Naive thymus-derived CD4-positive, alpha-beta T cell (primary cell): ENCODE measurements at regions not wholly inside any gene's neighbourhood (a gene's known extent, or its start where the extent isn't known, plus 50 kb on each side); places are given as distances from the start of the nearest gene placed in this dataset.
A peak's percentile ranks its signal among the peaks of the same experiment; 100 is the strongest.

Experiments
- ATAC-seq: fragments of 150-1000 bp; cut with Tn5 transposase; 2 replicates; pipeline ENCODE4 v1.10.0; 2021; ENCODE audit warnings: mild to moderate bottlenecking, moderate library complexity
- CTCF ChIA-PET: fragments of 350-600 bp; sonication (Branson Sonifier 250); formaldehyde crosslinking; loops from one replicate; lab custom pipeline; 2021; ENCODE audit warnings: antibody characterized with exemption; lab: Charles Lee
- POLR2A ChIA-PET: fragments of 350-600 bp; sonication (Branson Sonifier 250); formaldehyde crosslinking; loops from one replicate; lab custom pipeline; 2021; ENCODE audit warnings: antibody characterized with exemption, inconsistent platforms; lab: Charles Lee
- DNase-seq, 9 donors: peaks; one replicate each; pipeline versions ENCODE4 v3.0.0 to v3.0.0-alpha.2; 2020 to 2022; ENCODE audit warnings: mixed read lengths in 1 of 9
- H3K27ac ChIP-seq: one replicate; pipeline ENCODE4 v1.7.0; 2013; ENCODE audit warnings: mild to moderate bottlenecking, low read depth, low read length, moderate library complexity
- H3K27me3 ChIP-seq, 2 donors: one replicate each; pipeline ENCODE4 v1.7.0; 2013; ENCODE audit warnings: low read length in 2 of 2, mild to moderate bottlenecking in 2 of 2, moderate library complexity in 2 of 2; ENCODE audit not compliant: control insufficient read depth in 2 of 2, insufficient read depth in 2 of 2
- H3K36me3 ChIP-seq, 3 experiments: 1 replicate in 2 of 3; 2 replicates in 1 of 3; pipeline ENCODE4 v1.7.0; 2013; ENCODE audit warnings: low read length in 3 of 3, mild to moderate bottlenecking in 3 of 3, moderate library complexity in 1 of 3; ENCODE audit not compliant: insufficient read depth in 3 of 3, control insufficient read depth in 2 of 3
- H3K4me1 ChIP-seq, 2 donors: one replicate each; pipeline ENCODE4 v1.7.0; 2013; ENCODE audit warnings: low read length in 2 of 2, mild to moderate bottlenecking in 2 of 2, moderate library complexity in 1 of 2; ENCODE audit not compliant: control insufficient read depth in 2 of 2, insufficient read depth in 2 of 2
- H3K4me3 ChIP-seq: 2 replicates; pipeline ENCODE4 v1.7.0; 2013; ENCODE audit warnings: mild to moderate bottlenecking, low read length
- H3K9me3 ChIP-seq, 3 experiments: 1 replicate in 2 of 3; 2 replicates in 1 of 3; pipeline ENCODE4 v1.7.0; 2013; ENCODE audit warnings: low read length in 3 of 3; ENCODE audit not compliant: control insufficient read depth in 2 of 3
- H3K27ac Mint-ChIP-seq, 9 donors: one replicate each; pipeline ENCODE4 v1.8.0; 2020 to 2022; ENCODE audit warnings: mixed read lengths in 9 of 9, mild to moderate bottlenecking in 8 of 9, moderate library complexity in 5 of 9, inconsistent platforms in 2 of 9
- H3K27me3 Mint-ChIP-seq, 5 donors: one replicate each; pipeline ENCODE4 v1.8.0; 2021 to 2022; ENCODE audit warnings: mixed read lengths in 5 of 5, mild to moderate bottlenecking in 1 of 5
- H3K36me3 Mint-ChIP-seq, 5 donors: one replicate each; pipeline ENCODE4 v1.8.0; 2020 to 2022; ENCODE audit warnings: mixed read lengths in 5 of 5, mild to moderate bottlenecking in 3 of 5, inconsistent platforms in 1 of 5
- H3K4me1 Mint-ChIP-seq, 7 donors: one replicate each; pipeline ENCODE4 v1.8.0; 2020 to 2022; ENCODE audit warnings: mixed read lengths in 7 of 7, mild to moderate bottlenecking in 3 of 7, inconsistent platforms in 1 of 7
- H3K4me3 Mint-ChIP-seq, 10 donors: one replicate each; pipeline ENCODE4 v1.8.0; 2020 to 2022; ENCODE audit warnings: mild to moderate bottlenecking in 10 of 10, mixed read lengths in 10 of 10, moderate library complexity in 6 of 10, inconsistent platforms in 2 of 10
- H3K9me3 Mint-ChIP-seq, 11 donors: one replicate each; pipeline ENCODE4 v1.8.0; 2020 to 2022; ENCODE audit warnings: mixed read lengths in 11 of 11, mild to moderate bottlenecking in 4 of 11, inconsistent platforms in 1 of 11, moderate library complexity in 1 of 11
- intact Hi-C, 2 donors: fragments of 100-400 bp; cut with micrococcal nuclease; formaldehyde crosslinking; loops; one replicate each; pipeline ENCODE4 v1.15.1; 2023

DNA sequence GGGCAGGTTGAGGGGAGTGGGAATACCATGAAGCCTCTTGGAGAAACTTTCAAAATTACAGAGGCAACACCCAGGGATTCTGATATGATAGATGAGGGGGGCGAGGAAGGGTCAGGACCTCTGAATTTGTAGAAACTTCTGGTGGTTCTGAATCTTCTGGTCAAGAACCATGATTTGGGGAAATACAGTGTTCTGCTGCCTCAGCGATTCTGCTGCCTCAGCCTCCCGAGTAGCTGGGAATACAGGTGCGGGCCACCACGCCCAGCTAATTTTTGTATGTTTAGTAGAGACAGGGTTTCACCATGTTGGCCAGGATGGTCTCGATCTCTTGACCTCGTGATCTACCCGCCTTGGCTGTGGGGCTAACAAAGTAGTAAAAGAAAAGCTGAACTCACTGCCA, 70.4 kb downstream of the MAGEF1 start:
- intact Hi-C loops: no loop called here
- ChIA-PET CTCF (no interaction called here), POLR2A (no interaction called here)
- no peaks in the 10 kb centered on the region for H3K36me3 Mint-ChIP-seq
- H3K4me3 Mint-ChIP-seq: no peak overlapping the region
- no peak overlapping the region for H3K4me3 ChIP-seq
- peaks cover 3 to 25% of the 10 kb centered on the region in 2 donors for H3K4me1 ChIP-seq
- DNase-seq (no peak), ATAC-seq (no peak)
- no peaks in the 10 kb centered on the region for H3K27me3 Mint-ChIP-seq
- no peaks in the 10 kb centered on the region for H3K36me3 ChIP-seq
- peaks cover 0 to 12% (median 0%) of the 10 kb centered on the region in 7 donors for H3K4me1 Mint-ChIP-seq
- H3K27ac ChIP-seq: no peak overlapping the region
- no peaks in the 10 kb centered on the region for H3K27me3 ChIP-seq
- no peak overlapping the region for H3K27ac Mint-ChIP-seq
- no peaks in the 10 kb centered on the region for H3K9me3 Mint-ChIP-seq
- no peaks in the 10 kb centered on the region for H3K9me3 ChIP-seq

DNA sequence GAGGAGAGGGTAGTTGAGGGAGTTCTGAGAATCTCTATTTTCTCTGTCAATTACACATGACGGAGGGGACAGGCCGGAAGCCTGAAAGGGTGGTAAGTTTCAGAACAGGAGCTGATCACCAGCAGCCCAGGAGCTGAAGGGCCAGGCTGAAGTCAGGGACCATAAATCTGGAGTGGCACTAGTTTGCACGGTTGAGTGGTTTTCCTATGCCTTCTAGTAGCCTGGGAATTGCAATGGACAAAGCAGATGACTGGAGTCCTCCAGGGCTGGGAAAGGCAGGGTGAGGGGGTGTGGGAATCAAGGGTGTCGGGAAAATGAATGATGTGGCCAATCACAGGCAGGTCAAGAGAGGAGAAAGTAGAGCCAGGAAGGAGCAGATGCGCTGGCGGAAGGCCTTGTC, 72.5 kb downstream of the MAGEF1 start:
- POLR2A ChIA-PET: no interaction called here
- intact Hi-C loops: no loop called here
- CTCF ChIA-PET: no interaction called here
- no peaks in the 10 kb centered on the region for H3K36me3 ChIP-seq
- H3K36me3 Mint-ChIP-seq: peaks cover 0 to 3% (median 0%) of the 10 kb centered on the region in 5 donors
- H3K4me1 ChIP-seq: peaks cover 3 to 25% of the 10 kb centered on the region in 2 donors
- H3K9me3 Mint-ChIP-seq: no peaks in the 10 kb centered on the region
- no peak overlapping the region for H3K27ac Mint-ChIP-seq
- no peak overlapping the region for H3K4me3 Mint-ChIP-seq
- ATAC-seq (no peak), DNase-seq (no peak)
- H3K27ac ChIP-seq: no peak overlapping the region
- no peaks in the 10 kb centered on the region for H3K9me3 ChIP-seq
- no peaks in the 10 kb centered on the region for H3K27me3 ChIP-seq
- H3K4me1 Mint-ChIP-seq: peaks cover 5 to 20% (median 6%) of the 10 kb centered on the region in 7 donors
- H3K4me3 ChIP-seq: no peak overlapping the region
- H3K27me3 Mint-ChIP-seq: peaks cover 0 to 5% (median 0%) of the 10 kb centered on the region in 5 donors

DNA sequence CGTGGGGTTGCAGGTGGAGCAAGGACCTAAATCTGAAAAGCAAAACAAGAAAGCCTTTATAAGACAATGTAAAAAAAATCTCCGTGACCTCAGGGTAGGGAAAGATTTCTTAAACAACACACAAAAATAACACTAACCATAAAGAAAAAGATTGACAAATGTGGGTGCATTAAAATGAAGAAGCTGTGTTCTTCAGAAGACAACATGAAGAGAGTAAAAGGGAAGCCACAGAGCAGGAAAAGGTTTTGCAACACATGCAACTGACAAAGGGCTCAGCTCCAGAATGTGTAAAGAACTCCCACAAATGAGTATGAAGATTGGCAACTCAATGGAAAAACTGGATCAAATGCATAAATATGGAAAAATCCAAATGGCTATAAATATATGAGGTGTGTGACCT, 74.2 kb downstream of the MAGEF1 start:
- H3K4me3 Mint-ChIP-seq: no peak overlapping the region
- peaks cover 5 to 24% (median 6%) of the 10 kb centered on the region in 7 donors for H3K4me1 Mint-ChIP-seq
- peaks cover 3 to 25% of the 10 kb centered on the region in 2 donors for H3K4me1 ChIP-seq
- no peak overlapping the region for H3K27ac Mint-ChIP-seq
- no peak overlapping the region for H3K27ac ChIP-seq
- H3K27me3 ChIP-seq: no peaks in the 10 kb centered on the region
- no peaks in the 10 kb centered on the region for H3K9me3 ChIP-seq
- no peaks in the 10 kb centered on the region for H3K9me3 Mint-ChIP-seq
- CTCF ChIA-PET: no interaction called here
- H3K4me3 ChIP-seq: no peak overlapping the region
- H3K36me3 Mint-ChIP-seq: peaks cover 0 to 3% (median 0%) of the 10 kb centered on the region in 5 donors
- peak in 5 of 9 donors; percentile 10 to 35 (median 30) for DNase-seq
- POLR2A ChIA-PET: interaction anchor here (1.0 to 1.5 kb wide), 3 partner anchors 9 to 76 kb away, joined by 3 to 4 read pairs (median 3); no protein-coding TSS in a partner anchor
- intact Hi-C loops: loop anchor here in 1 of 2 donors (1.0 kb wide), 1 partner anchor 140 kb away; no protein-coding TSS in a partner anchor
- peak; percentile 65 for ATAC-seq
- H3K36me3 ChIP-seq: no peaks in the 10 kb centered on the region
- H3K27me3 Mint-ChIP-seq: peaks cover 0 to 5% (median 0%) of the 10 kb centered on the region in 5 donors

DNA sequence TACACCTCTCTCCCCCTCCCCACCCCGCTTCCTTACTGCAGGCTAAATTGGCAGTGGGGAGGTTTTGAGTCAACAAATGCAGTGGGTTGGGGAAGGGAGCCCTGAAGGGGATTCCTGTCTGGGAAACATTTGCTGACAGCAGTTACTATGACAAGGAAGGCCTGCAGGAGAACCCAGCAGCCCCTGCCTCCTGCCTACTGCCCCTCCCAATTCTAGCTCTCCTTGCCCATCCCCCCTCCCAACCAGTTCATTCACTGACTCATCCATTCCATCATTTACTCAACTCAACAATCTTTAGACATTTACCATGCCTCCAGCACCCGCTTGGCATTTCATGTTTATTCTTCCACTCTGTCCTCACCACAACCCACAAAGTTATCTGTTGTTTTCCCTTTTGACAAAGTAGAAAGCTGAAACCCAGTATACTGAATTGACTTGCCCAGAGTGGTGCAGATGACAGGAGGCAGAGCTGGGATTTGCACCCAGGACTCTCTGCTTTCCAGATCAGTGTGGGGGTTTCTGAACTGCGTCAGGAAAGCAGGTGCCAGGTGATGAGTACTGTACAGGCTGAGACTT, 75.0 kb downstream of the MAGEF1 start:
- H3K9me3 ChIP-seq: no peaks in the 10 kb centered on the region
- ChIA-PET POLR2A (interaction anchor here (0.6 to 1.5 kb wide), 3 partner anchors 8 to 76 kb away, joined by 3 read pairs; no protein-coding TSS in a partner anchor), CTCF (no interaction called here)
- H3K4me3 ChIP-seq: no peak overlapping the region
- Mint-ChIP-seq H3K27ac (peak overlapping the region in 4 of 9 donors; percentile 56 to 81 (median 69)), H3K4me1 (peaks cover 5 to 28% (median 6%) of the 10 kb centered on the region in 7 donors), H3K27me3 (peaks cover 0 to 5% (median 0%) of the 10 kb centered on the region in 5 donors), H3K9me3 (no peaks in the 10 kb centered on the region), H3K36me3 (peaks cover 0 to 3% (median 0%) of the 10 kb centered on the region in 5 donors), H3K4me3 (peak overlapping the region in 4 of 10 donors; percentile 9 to 41 (median 35))
- peaks cover 3 to 25% of the 10 kb centered on the region in 2 donors for H3K4me1 ChIP-seq
- H3K27me3 ChIP-seq: no peaks in the 10 kb centered on the region
- no peak overlapping the region for H3K27ac ChIP-seq
- ATAC-seq (peak; percentile 39), DNase-seq (peak in 3 of 9 donors; percentile 10 to 58 (median 17))
- no peaks in the 10 kb centered on the region for H3K36me3 ChIP-seq
- intact Hi-C loops: loop anchor here in 1 of 2 donors (1.0 kb wide), 1 partner anchor 140 kb away; no protein-coding TSS in a partner anchor

DNA sequence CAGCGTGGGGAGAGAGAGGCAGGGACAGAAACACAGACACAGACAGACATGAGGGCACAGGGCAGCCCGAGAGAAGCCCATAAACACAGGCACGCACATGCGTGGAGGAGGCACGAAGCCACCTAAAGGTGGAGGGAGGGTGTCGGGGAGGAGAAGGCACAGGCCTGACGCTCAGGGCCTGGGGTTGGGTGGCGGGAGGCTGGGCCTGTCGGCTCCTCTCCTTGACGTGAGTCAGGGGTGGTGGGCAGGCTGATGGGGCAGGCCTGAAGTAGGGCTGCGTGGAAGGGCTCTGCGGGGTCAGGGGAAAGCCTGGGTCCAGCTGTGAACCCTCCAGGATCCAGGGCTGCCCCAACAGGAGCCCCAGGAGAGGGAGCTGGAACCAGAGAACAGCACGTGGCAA, 74.2 kb downstream of the EPHB3 start:
- H3K27me3 Mint-ChIP-seq: peaks cover 0 to 5% (median 0%) of the 10 kb centered on the region in 5 donors
- Histone ChIP-seq H3K36me3 (no peaks in the 10 kb centered on the region), H3K27ac (no peak overlapping the region), H3K4me1 (peaks cover 3 to 25% of the 10 kb centered on the region in 2 donors), H3K4me3 (no peak overlapping the region), H3K9me3 (no peaks in the 10 kb centered on the region), H3K27me3 (no peaks in the 10 kb centered on the region)
- peak overlapping the region in 5 of 10 donors; percentile 5 to 63 (median 35) for H3K4me3 Mint-ChIP-seq
- no peaks in the 10 kb centered on the region for H3K9me3 Mint-ChIP-seq
- peaks cover 5 to 26% (median 6%) of the 10 kb centered on the region in 7 donors for H3K4me1 Mint-ChIP-seq
- ChIA-PET CTCF (no interaction called here), POLR2A (no interaction called here)
- intact Hi-C loops: no loop called here
- ATAC-seq (no peak), DNase-seq (no peak)
- peak overlapping the region in 6 of 9 donors; percentile 14 to 85 (median 50) for H3K27ac Mint-ChIP-seq
- H3K36me3 Mint-ChIP-seq: peaks cover 0 to 3% (median 0%) of the 10 kb centered on the region in 5 donors

DNA sequence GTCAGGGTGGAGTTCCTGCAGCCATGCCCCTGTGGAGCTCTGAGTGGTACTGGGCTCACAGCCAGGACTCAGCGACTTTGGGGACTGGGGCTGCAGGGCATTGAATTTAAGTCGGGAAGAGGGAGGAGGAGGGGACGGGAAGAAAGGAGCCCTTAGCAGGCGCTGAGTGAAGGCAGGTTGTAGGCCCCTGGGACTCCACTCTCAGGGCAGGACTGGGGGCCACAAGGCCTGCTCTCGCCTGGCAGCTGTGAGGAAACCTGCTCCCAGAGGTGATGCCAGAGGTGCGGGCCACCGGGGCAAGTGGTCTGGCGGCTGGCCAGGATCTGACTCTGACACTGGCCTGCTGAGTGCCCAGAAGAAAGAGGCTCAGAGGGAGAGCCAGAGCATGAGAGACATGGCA, 73.5 kb downstream of the EPHB3 start:
- CTCF ChIA-PET: no interaction called here
- H3K27ac ChIP-seq: no peak overlapping the region
- H3K4me3 Mint-ChIP-seq: peak overlapping the region in 2 of 10 donors; percentile 62 to 63
- DNase-seq (no peak), ATAC-seq (no peak)
- peaks cover 0 to 5% (median 0%) of the 10 kb centered on the region in 5 donors for H3K27me3 Mint-ChIP-seq
- H3K9me3 Mint-ChIP-seq: no peaks in the 10 kb centered on the region
- H3K4me1 Mint-ChIP-seq: peaks cover 5 to 26% (median 6%) of the 10 kb centered on the region in 7 donors
- H3K4me1 ChIP-seq: peaks cover 3 to 25% of the 10 kb centered on the region in 2 donors
- no peaks in the 10 kb centered on the region for H3K9me3 ChIP-seq
- no peaks in the 10 kb centered on the region for H3K36me3 ChIP-seq
- H3K27ac Mint-ChIP-seq: peak overlapping the region in 3 of 9 donors; percentile 15 to 85 (median 49)
- no peaks in the 10 kb centered on the region for H3K27me3 ChIP-seq
- H3K4me3 ChIP-seq: no peak overlapping the region
- peaks cover 0 to 3% (median 0%) of the 10 kb centered on the region in 5 donors for H3K36me3 Mint-ChIP-seq
- POLR2A ChIA-PET: no interaction called here
- intact Hi-C loops: no loop called here
